NB4 (cell line): ENCODE measurements at regions not wholly inside any gene's neighbourhood (a gene's known extent, or its start where the extent isn't known, plus 50 kb on each side); places are given as distances from the start of the nearest gene placed in this dataset.

ENCODE experiments used
- DNase-seq: peaks from one replicate; pipeline ENCODE4 v3.0.0; 2010; ENCODE audit warnings: low read depth
- H3K4me3 ChIP-seq: one replicate; pipeline ENCODE4 v1.5.1; 2011; ENCODE audit warnings: mild to moderate bottlenecking, low read depth, low read length, moderate library complexity
- CTCF ChIP-seq: IDR thresholded peaks from one replicate; pipeline ENCODE4 v1.5.1; 2012; ENCODE audit warnings: low read depth, low read length
- MAX ChIP-seq: IDR thresholded peaks from 2 replicates; pipeline ENCODE4 v1.6.1; 2011; ENCODE audit warnings: low read depth, low read length
- MYC ChIP-seq: IDR thresholded peaks from 2 replicates; pipeline ENCODE4 v1.6.1; 2011; ENCODE audit warnings: low read depth, low read length
- POLR2A ChIP-seq: IDR thresholded peaks from 2 replicates; pipeline ENCODE4 v1.6.1; 2011; ENCODE audit warnings: mild to moderate bottlenecking; ENCODE audit not compliant: insufficient read length; ENCODE audit errors: extremely low read depth

DNA sequence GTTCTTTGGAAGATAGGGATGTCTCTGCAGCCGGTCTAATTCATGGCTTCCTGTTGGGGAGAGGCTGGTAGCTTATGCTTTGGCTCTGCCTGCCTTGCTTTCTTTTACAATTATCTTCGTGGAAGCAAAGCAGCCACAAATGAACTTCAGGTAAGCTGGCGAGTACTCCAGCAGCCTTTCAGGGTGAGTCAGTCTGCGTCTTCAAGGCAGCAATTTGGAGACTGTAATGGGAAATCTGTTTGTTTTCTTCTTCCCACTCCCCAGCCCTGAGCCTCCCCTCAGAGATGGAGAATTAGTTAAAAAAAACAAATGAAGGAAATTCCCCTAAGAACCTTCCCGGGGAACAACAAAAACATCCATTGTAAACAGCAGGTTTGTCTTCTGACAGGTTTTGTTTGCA is 100.1 kb downstream of the PSAT1 start:
- DNase-seq = no peak
- no peak for TF ChIP-seq MYC
- no peak for TF ChIP-seq POLR2A
- TF ChIP-seq CTCF = no peak
- no peak for TF ChIP-seq MAX
- H3K4me3 ChIP-seq = no peak overlapping the region

DNA sequence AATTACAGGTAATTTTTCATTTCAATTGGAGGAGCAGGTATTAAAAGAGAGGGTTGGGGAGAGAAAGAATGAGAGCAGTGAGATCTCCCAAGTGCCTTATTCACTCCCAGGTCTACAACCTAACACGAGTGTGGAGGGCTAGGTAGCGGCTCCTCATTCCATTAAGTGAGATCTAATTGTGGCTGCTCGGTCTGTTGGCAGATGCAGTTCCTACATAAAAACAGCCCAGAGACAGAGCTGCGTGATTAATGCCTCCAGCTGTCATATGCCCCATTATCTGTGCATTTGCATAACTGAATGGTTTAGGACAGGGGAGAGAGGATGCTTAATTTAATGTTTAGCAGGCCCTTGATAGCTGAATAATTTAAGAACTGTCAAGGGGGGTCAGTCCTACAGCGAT is 100.5 kb downstream of the PSAT1 start:
- no peak overlapping the region for H3K4me3 ChIP-seq
- DNase-seq = no peak

DNA sequence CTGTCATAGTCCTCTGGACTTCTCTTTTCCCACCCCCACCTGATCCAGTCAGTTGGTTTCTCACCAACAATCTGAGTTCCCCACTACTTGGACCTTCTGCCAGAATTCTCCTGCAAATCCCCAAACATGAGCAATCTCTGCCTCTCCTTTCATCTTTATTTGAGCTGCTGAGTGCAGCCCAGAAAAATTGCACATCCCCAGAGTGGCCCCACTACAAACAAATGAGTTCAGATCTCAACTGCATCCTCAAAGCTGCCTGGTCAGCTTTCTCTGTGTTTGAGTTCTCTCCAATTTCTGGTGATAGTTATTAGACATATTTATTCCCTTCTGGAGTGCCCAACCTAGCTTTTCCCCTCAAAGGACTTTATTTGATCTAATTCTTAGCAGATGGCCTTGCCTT is 102.2 kb downstream of the PSAT1 start:
- TF ChIP-seq MAX (no peak), POLR2A (no peak), MYC (no peak), CTCF (no peak)
- DNase-seq = no peak
- H3K4me3 ChIP-seq = no peak overlapping the region

More for the DNA sequence above, 100.5 kb downstream of the PSAT1 start:
- TF ChIP-seq MYC (no peak), MAX (no peak), POLR2A (no peak), CTCF (no peak)

- H3K4me3 ChIP-seq = no peak overlapping the region
- TF ChIP-seq MAX (no peak), MYC (no peak), POLR2A (no peak), CTCF (no peak)
- no peak for DNase-seq
Observed at GRCh38 chr9:78400496-78400895, 103.6 kb downstream of the PSAT1 start.

DNA sequence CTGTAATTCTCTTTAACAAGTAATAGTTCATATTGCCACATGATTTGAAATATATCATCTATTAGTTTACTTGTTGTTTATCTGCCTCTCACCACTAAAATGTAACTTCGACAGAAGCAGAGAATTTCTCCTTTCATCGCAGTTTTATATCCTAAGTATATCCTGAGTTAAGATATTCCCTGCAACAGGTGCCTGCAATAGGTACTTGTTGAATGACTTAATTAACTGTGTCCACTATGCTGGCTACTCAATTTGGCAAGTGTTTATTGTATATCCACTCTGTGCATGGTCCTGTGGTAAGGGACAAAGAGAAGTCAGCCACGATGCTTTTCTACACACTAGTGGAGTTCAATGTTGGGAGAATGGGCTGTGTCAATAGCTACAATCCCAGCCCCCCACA is 108.5 kb downstream of the PSAT1 start:
- H3K4me3 ChIP-seq = no peak overlapping the region
- no peak for TF ChIP-seq POLR2A
- no peak for TF ChIP-seq CTCF
- no peak for TF ChIP-seq MAX
- no peak for TF ChIP-seq MYC
- no peak for DNase-seq

- peak; percentile 39 for DNase-seq
- TF ChIP-seq MYC (no peak), CTCF (no peak), MAX (no peak), POLR2A (no peak)
- no peak overlapping the region for H3K4me3 ChIP-seq
Observed at GRCh38 chr9:78406146-78406545, 109.2 kb downstream of the PSAT1 start.
